ENCODE measurements at regions not wholly inside any gene's neighbourhood (a gene's known extent, or its start where the extent isn't known, plus 50 kb on each side); places are given as distances from the start of the nearest gene placed in this dataset.
"Not testable (repeated sequence)": the region's sequence is repeated elsewhere in the genome, so short reads cannot be mapped to it uniquely, and the experiment has no call there.

GRCh38 chr7:82701949-82702348 lies 258.4 kb upstream of the CACNA2D1 start:
- DNase-seq = no peak

- peak; percentile 47 for DNase-seq
These were observed 257.2 kb upstream of the CACNA2D1 start for GRCh38 chr7:82700741-82701140.

- no peak for DNase-seq
These were observed 256.2 kb upstream of the CACNA2D1 start for GRCh38 chr7:82699773-82700186.

- DNase-seq = no peak
These were observed 254.3 kb upstream of the CACNA2D1 start for GRCh38 chr7:82697897-82698296.

GRCh38 chr7:82696631-82697030 lies 253.1 kb upstream of the CACNA2D1 start:
- DNase-seq = no peak

GRCh38 chr7:82694022-82694421 lies 250.4 kb upstream of the CACNA2D1 start:
- DNase-seq = no peak

- DNase-seq = no peak
These were observed 247.4 kb upstream of the CACNA2D1 start for GRCh38 chr7:82690929-82691328.

- DNase-seq = no peak
These were observed 241.6 kb upstream of the CACNA2D1 start for GRCh38 chr7:82685214-82685613.

GRCh38 chr7:82678716-82679115 lies 235.1 kb upstream of the CACNA2D1 start:
- no peak for DNase-seq

GRCh38 chr7:82678259-82678658 lies 234.7 kb upstream of the CACNA2D1 start:
- no peak for DNase-seq

GRCh38 chr7:82677493-82677892 lies 233.9 kb upstream of the CACNA2D1 start:
- DNase-seq = no peak

GRCh38 chr7:82676777-82677463 lies 233.3 kb upstream of the CACNA2D1 start:
- no peak for DNase-seq

GRCh38 chr7:82675396-82675795 lies 231.8 kb upstream of the CACNA2D1 start:
- DNase-seq = no peak

- DNase-seq = no peak
These were observed 230.7 kb upstream of the CACNA2D1 start for GRCh38 chr7:82674268-82674667.

GRCh38 chr7:82672078-82672477 lies 228.5 kb upstream of the CACNA2D1 start:
- no peak for DNase-seq

GRCh38 chr7:82669141-82669540 lies 225.6 kb upstream of the CACNA2D1 start:
- no peak for DNase-seq

- no peak for DNase-seq
These were observed 225.1 kb upstream of the CACNA2D1 start for GRCh38 chr7:82668676-82669075.

- no peak for DNase-seq
These were observed 222.5 kb upstream of the CACNA2D1 start for GRCh38 chr7:82665966-82666507.

GRCh38 chr7:82655965-82656364 lies 212.4 kb upstream of the CACNA2D1 start:
- no peak for DNase-seq

- DNase-seq = not testable (repeated sequence)
These were observed 206.5 kb upstream of the CACNA2D1 start for GRCh38 chr7:82650095-82650494.

GRCh38 chr7:82633592-82633991 lies 190.0 kb upstream of the CACNA2D1 start:
- DNase-seq = no peak

- no peak for DNase-seq
These were observed 188.4 kb upstream of the CACNA2D1 start for GRCh38 chr7:82631998-82632397.

GRCh38 chr7:82629583-82629982 lies 186.0 kb upstream of the CACNA2D1 start:
- DNase-seq = no peak

- DNase-seq = no peak
These were observed 181.8 kb upstream of the CACNA2D1 start for GRCh38 chr7:82625377-82625776.

- DNase-seq = no peak
These were observed 181.4 kb upstream of the CACNA2D1 start for GRCh38 chr7:82624965-82625364.

All from NCI-H2227 treated with DMSO at 0.1 percent for 48 hours (cell line).